Nephron progenitor cell (in vitro differentiated cells): ENCODE measurements at regions not wholly inside any gene's neighbourhood (a gene's known extent, or its start where the extent isn't known, plus 50 kb on each side); places are given as distances from the start of the nearest gene placed in this dataset.

Experiments
- DNase-seq: peaks from one replicate; pipeline ENCODE4 v3.0.0; 2021
- H3K27ac Mint-ChIP-seq: 2 replicates; pipeline ENCODE4 v1.8.0; 2021; ENCODE audit warnings: mild to moderate bottlenecking, moderate library complexity, mixed read lengths
- H3K27me3 Mint-ChIP-seq: 2 replicates; pipeline ENCODE4 v1.8.0; 2021; ENCODE audit warnings: mild to moderate bottlenecking, low read depth, mixed read lengths; ENCODE audit not compliant: poor library complexity
- H3K36me3 Mint-ChIP-seq: 2 replicates; pipeline ENCODE4 v1.8.0; 2021; ENCODE audit warnings: low read depth, mixed read lengths
- H3K4me1 Mint-ChIP-seq: 2 replicates; pipeline ENCODE4 v1.8.0; 2021; ENCODE audit warnings: mixed read lengths
- H3K4me3 Mint-ChIP-seq: 2 replicates; pipeline ENCODE4 v1.8.0; 2021; ENCODE audit warnings: mild to moderate bottlenecking, moderate library complexity, mixed read lengths
- H3K9me3 Mint-ChIP-seq: 2 replicates; pipeline ENCODE4 v1.8.0; 2021; ENCODE audit warnings: mild to moderate bottlenecking, moderate library complexity, mixed read lengths
- TF ChIP-seq, protein P1 (sequence below): fragments of 200-600 bp; sonication (generic); IDR thresholded peaks from 2 replicates; pipeline ENCODE4 v1.5.0; 2021; ENCODE audit warnings: antibody characterized with exemption

DNA sequence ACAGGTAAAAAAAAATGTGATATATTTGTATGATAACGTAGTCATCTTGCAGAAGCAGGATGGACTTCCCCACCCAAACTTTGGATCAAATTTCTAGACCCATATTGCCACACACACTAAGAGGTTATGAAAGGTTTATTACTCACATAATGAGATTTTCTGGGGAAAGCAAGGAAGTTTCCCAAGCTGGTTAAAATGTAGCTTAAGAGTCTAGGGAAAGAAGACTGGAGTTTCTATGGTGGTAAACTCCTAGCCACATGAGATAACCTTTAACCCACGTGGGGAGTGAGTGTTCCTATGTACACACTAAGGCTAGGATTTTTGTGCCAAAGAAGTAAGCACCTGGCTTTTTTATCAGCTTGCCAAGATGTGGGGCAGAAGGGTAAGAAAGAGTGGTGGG is 335.7 kb upstream of the UBE2E3 start:
- no peaks in the 10 kb centered on the region for H3K4me1 Mint-ChIP-seq
- no peak for DNase-seq
- no peaks in the 10 kb centered on the region for H3K9me3 Mint-ChIP-seq
- no peak overlapping the region for H3K4me3 Mint-ChIP-seq
- no peaks in the 10 kb centered on the region for H3K36me3 Mint-ChIP-seq
- no peak overlapping the region for H3K27ac Mint-ChIP-seq
- TF ChIP-seq, protein P1, sequence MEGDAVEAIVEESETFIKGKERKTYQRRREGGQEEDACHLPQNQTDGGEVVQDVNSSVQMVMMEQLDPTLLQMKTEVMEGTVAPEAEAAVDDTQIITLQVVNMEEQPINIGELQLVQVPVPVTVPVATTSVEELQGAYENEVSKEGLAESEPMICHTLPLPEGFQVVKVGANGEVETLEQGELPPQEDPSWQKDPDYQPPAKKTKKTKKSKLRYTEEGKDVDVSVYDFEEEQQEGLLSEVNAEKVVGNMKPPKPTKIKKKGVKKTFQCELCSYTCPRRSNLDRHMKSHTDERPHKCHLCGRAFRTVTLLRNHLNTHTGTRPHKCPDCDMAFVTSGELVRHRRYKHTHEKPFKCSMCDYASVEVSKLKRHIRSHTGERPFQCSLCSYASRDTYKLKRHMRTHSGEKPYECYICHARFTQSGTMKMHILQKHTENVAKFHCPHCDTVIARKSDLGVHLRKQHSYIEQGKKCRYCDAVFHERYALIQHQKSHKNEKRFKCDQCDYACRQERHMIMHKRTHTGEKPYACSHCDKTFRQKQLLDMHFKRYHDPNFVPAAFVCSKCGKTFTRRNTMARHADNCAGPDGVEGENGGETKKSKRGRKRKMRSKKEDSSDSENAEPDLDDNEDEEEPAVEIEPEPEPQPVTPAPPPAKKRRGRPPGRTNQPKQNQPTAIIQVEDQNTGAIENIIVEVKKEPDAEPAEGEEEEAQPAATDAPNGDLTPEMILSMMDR = no peak
- H3K27me3 Mint-ChIP-seq = no peaks in the 10 kb centered on the region

DNA sequence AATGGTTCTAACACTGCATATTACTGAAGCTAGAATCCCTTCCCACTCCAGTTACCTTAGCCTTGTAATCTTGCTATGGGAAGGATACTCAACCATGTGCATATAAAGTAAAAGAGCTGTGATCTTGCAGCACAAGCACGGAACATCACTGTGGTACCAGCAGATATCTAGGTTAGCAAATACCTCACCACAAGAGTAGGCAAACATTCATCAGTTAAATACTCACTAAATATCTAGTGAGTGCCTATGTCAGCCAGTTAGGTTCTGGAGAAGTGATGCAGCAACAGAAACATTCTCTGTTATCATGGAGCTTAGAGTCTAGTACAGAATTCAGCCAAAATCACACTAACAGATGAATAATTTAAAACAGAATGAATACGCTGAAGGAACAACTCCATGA is 349.6 kb upstream of the UBE2E3 start:
- DNase-seq = no peak
- Mint-ChIP-seq H3K4me3 (no peak overlapping the region), H3K4me1 (peaks cover 7% of the 10 kb centered on the region), H3K36me3 (no peaks in the 10 kb centered on the region), H3K27me3 (no peaks in the 10 kb centered on the region), H3K9me3 (no peaks in the 10 kb centered on the region), H3K27ac (no peak overlapping the region)
- TF ChIP-seq, protein P1 = no peak

DNA sequence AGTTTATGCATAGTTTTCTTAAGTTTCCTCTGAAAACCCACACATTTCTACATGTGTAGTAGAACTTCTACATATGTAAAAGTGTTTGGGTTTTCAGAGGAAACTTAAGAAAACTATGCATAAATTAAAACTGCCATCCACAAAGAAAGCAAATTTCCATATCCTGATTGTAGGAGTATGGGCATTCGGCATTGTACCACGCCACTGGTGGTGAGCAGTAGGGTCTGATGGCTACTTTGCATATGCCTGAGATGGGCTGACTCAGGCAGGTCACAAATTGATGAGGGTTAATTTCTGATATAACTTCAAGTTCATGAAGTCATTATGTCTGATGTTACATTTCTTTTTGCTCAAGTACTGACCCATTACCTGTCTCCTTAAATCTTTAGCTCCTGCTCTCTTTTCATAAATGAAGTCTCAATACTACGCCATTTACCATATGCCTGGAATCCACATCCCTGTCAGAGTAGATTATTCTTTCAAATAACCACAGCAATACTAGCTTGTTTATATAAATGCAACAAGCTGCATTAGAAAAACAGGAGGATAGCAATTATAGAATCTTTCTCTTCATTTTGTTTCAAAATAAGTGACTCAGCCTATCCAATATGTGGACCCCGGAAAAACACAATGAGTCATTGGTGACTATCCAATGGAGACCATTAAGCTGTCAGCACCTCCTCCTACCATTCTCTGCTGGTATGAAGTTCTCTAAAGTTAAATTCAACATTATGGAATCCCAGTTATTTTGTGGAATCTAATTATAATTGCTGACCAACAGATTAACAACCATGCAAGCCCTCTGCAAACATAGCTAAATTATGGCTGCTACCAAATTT is 355.2 kb upstream of the UBE2E3 start:
- Mint-ChIP-seq H3K9me3 (no peaks in the 10 kb centered on the region), H3K36me3 (no peaks in the 10 kb centered on the region), H3K27ac (no peak overlapping the region), H3K4me1 (no peaks in the 10 kb centered on the region), H3K4me3 (no peak overlapping the region), H3K27me3 (no peaks in the 10 kb centered on the region)
- TF ChIP-seq, protein P1 = no peak
- DNase-seq = no peak

DNA sequence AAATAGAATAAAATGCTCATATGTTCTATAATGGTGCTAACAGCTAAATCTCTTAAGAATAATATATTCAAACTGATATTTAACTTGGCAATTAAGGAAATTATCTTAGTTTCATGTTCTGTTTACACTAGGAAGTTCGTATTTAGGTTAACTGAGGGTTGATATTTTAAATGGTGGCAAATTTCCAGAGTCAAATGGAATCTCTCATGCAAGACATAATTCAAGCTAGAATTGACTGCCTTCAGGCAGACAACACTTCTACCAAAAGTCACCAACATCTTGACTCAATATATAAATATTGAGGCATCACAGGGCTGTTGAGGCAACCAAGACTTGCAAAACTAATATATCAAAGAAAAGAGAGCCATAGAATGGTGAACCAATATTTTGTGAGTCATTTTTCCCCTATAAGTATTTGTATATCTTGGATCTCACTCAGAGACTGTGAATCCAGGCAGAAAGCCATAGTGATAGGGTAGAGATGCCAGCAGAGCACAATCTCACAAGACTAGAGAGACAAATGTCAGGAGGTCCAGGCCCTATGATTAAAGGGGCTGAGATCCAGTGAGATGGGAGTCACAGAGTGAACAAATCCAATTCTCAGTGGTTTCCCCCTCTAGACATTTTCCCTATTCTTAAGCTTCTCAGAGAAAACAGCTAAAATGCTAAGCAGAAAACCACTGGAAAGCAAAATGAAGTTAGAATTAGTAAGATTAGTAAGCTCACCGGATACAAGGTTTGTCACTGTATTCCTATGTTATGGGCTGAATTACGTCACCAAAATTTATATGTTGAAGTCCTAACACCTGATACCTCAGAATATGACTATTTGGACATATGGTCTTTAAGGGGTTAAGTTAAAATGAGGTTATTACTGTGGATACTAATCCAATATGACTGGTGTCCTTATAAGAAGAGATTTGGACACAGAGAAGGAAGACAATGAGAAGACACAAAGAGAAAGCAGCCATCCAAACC is 358.2 kb upstream of the UBE2E3 start:
- H3K9me3 Mint-ChIP-seq = no peaks in the 10 kb centered on the region
- H3K36me3 Mint-ChIP-seq = no peaks in the 10 kb centered on the region
- no peaks in the 10 kb centered on the region for H3K27me3 Mint-ChIP-seq
- H3K4me3 Mint-ChIP-seq = no peak overlapping the region
- no peaks in the 10 kb centered on the region for H3K4me1 Mint-ChIP-seq
- TF ChIP-seq, protein P1 = no peak
- no peak for DNase-seq
- no peak overlapping the region for H3K27ac Mint-ChIP-seq

DNA sequence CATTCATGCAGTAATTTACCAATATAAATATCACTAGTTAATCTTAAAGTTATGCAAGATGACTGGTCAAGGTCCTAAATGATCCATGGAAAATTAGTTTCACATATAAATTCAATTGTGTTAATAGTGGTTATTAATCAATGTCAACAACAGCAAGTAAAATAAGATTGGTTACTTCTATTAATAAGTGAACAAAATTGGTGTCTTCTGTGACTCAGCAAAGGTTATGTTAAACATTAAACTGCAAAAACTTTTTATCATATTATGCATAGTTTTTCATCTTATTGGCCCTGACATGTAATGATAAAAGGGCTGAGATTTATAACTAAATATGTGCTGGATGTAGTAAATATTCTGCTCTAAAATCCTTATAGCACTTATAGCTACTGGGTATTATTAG is 359.0 kb upstream of the UBE2E3 start:
- no peaks in the 10 kb centered on the region for H3K27me3 Mint-ChIP-seq
- no peak overlapping the region for H3K27ac Mint-ChIP-seq
- no peak overlapping the region for H3K4me3 Mint-ChIP-seq
- H3K4me1 Mint-ChIP-seq = no peaks in the 10 kb centered on the region
- TF ChIP-seq, protein P1 = no peak
- no peaks in the 10 kb centered on the region for H3K9me3 Mint-ChIP-seq
- no peaks in the 10 kb centered on the region for H3K36me3 Mint-ChIP-seq
- no peak for DNase-seq
